NCI-H510A treated with DMSO at 0.1 percent for 48 hours (cell line): ENCODE measurements at regions not wholly inside any gene's neighbourhood (a gene's known extent, or its start where the extent isn't known, plus 50 kb on each side); places are given as distances from the start of the nearest gene placed in this dataset.

ENCODE experiments used
- DNase-seq: peaks from one replicate; lab custom pipeline; 2025; lab: John Stamatoyannopoulos, UW

DNA sequence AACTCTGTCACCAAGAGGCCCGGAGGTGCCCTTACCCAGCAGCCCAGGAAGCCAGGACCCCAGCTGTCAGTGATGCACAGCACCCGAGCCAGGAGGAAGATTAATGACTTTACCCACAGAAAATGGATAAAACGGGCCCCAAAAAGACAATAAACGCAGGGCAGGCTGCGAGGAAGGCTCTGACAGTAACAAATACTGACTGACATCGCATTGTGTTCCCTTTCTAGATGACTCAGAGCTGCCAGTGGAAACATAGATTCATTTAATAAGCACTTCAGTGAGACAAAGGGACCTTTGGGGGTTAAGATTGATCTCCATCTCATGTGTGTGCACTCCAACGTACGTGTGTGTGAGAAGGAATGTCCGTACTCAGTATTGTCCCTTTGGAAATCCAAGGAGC is 225.3 kb upstream of the PPP2R3A start:
- no peak for DNase-seq

DNA sequence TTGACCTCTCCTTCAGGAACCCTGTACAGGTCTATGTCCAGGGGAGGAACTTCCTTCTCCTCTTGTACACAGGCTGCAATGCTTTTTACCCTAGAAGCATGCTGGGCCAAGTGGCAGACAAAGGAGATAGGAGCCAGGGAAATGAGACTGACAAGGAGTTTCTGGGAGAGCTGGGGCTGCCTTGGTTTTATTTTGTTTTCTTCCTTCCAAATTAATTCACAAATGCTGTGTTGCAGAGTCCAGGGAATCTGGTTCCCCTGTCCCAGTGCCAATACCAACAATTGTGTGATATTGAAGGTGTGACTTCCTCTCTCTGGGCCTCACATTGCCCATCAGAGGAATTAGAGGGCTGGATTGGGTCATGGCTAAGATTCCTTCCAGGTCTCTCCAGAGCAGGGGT is 224.8 kb upstream of the PPP2R3A start:
- DNase-seq, result no peak

DNA sequence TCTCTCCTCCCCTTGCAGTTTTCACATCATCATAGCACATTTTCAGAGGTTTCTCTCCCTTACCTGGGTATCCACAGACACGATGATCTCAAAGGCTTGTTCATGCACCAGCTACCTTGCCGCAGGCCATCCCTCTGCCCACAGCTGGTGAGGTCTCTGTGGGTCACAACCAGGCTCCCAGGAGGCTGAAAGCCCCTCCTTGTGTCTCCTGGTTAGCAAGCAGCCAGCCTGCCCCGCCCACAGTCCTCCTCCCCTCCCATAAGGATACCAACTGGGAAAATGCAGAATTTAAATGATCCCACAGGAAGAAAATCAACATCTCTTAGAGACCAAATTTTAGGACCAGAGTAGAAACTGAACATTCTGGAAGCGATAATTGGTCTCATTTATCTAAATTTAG is 213.5 kb upstream of the PPP2R3A start:
- DNase-seq, result no peak

DNA sequence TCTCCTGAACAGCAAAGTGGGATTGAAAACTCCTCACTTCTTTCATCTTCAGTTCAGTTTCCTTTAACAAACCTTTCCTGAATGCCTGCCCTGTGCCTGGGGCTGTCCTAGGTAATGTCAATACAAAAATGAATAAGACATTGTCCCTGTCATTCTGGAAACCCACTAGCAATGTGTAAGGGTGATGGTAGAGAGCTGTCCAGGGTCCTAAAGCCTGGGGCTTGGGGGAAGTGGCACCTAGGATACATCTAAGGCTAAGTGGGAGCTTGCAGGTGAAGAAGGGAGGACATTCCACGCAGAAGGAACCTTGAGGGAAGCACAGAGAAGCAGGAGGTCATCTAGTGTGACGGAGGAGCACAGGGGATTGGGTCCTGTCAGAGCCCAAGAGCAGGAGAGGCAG is 212.7 kb upstream of the PPP2R3A start:
- DNase-seq, result no peak

DNA sequence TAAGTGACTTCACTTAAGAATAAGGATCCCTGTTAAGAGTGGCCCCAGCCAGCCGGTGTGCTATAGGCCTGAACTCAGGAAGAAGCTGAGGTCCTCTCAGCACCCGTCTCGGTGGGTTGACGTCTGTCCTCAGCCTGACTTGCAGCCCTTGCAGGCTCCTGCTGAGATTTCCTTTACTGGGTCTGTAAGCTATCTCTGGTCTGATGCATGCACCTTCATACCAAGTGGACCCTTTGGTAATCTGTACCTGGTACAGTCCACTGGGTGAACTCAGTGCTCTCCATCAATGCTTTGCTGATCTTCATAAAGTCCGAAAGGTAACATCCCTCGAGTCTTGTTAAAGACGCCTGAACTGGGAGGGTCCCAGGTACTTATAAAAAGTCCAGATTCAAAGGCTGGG is 212.0 kb upstream of the PPP2R3A start:
- DNase-seq, result no peak

DNA sequence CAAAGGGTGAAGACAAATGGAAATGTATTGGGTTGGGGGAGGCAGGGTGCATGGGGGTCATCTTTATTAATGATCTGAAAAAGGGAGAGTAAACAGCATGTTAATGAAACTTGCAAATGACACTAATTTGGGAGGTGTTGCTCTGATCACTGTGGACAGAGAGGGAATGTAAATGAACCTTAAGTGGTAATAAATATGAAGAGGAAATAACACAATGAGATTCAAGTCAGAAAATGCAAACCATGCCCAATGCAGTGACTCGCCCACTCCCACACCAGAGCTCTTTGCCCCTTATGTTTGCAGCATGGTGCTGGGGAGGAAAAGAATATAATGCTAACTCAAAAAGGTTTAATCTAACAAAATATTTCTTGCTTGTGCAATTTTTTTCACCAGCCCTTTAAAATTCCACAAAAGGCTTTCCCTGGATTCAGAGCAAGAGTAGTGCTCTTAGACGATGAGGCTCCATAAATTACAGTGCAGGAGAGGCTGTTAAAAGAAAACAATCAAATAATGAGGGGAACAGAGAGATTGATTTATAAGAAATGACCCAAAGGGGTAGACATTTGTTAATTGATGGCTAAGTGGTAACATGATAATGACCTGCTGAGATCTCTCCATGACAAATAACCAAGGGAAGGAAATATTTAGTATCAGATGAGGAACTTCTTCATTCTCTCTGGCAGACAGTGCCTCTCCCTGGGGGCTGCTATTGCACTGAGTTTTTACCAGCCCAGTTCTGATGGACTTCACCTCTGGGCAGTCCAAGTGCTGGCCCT is 210.0 kb upstream of the PPP2R3A start:
- no peak for DNase-seq

DNA sequence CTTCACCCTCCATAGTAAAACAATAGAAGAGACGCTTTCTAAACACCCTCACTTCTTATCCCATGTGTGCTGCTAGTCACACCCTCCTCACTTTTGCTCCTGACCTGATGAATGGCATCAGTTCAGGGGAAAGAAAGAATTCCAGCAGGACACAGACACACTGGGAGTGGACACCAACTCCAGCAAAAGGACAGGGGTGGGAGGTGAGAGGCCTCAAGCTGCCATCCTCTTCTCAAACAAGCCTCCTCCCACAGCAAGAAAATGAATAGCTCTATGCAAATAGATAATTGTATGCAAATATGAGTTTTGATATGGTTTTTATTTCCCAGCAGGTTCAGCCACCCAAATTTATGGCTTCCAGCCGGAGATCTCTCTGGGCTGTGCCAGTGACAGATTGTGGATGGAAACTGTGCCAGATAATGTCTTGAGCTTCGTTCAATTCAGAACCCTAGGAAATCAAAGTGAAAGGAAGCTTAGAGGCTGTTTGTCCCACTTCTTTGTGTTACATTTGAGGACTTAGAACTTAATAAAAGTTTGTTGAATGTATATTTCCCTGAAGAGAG is 209.3 kb upstream of the PPP2R3A start:
- no peak for DNase-seq

DNA sequence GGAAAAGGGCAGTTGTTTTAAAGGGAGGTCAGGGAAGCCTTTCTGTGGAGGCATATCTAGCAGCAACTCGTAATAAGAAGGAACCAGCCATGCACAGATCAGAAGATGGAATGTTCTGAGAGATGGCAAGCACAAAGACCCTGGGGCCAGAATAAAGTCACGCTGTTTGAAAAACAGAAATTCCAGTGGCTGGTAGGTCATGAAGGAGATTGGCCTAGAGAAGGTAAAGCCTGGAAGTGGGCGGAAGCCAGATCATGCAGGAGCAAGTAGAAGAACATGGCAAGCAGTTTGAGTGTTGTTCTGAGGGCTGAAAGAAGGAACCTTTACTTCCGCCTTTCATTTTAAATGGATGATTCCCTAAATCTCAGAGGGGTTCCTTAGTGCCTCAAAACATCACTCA is 208.1 kb upstream of the PPP2R3A start:
- DNase-seq, result no peak

DNA sequence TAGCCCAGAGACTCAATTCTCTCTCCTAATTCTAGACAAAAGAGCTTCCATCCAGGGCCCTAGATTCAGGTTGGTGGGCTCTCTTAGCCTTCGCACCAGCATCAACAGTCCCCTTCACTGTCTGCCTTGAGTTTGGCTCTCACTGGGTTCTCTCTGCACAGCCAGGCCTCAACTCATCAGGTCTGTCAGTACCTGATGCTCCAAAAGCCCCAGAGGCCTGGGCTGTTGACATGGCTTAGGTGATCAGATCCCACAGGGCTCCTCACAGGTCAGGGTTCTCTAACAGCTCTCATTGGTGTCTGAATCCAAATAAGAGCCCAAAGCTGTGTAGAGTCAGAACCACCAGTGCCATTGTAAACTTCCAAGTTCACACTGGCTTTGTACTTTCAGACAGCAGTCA is 206.6 kb upstream of the PPP2R3A start:
- DNase-seq, result no peak

DNA sequence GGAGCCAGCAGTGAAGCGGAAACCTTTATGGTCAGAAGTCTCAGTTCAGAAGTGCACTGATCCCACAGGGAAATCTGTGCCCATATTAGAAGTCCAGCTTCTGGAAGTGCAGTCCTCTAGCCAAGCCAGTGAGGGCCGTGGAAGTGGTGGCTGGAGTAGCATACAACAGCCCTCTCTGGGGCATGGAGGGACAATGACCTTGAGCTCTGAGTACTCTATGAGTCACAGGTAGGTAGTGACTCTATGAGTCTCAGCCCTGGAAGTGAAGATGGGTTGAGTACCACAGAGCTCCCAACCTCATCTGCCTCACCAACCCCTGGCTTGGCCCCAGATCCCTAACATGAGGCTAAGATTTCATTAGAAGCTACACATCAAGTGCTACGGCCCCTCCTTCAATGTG is 205.9 kb upstream of the PPP2R3A start:
- no peak for DNase-seq

DNA sequence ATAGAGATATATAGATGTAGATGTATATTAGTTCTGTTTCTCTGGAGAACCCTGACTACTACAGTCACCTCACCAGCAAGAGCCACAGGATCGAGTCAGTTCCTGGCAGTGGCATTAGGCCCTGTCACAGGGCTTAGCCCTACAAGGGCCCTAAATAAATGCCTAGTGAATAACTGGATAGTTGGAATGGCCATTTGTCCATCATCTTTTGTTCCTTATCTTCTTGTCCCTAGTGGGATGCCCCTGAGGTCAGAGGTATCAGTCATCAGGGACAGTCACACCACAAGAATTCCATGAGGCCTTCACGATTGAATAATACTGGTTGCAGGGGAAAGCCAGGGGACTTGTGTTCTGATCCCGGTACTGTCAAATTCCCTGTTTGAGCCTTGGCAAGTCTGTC is 204.9 kb upstream of the PPP2R3A start:
- DNase-seq, result no peak

DNA sequence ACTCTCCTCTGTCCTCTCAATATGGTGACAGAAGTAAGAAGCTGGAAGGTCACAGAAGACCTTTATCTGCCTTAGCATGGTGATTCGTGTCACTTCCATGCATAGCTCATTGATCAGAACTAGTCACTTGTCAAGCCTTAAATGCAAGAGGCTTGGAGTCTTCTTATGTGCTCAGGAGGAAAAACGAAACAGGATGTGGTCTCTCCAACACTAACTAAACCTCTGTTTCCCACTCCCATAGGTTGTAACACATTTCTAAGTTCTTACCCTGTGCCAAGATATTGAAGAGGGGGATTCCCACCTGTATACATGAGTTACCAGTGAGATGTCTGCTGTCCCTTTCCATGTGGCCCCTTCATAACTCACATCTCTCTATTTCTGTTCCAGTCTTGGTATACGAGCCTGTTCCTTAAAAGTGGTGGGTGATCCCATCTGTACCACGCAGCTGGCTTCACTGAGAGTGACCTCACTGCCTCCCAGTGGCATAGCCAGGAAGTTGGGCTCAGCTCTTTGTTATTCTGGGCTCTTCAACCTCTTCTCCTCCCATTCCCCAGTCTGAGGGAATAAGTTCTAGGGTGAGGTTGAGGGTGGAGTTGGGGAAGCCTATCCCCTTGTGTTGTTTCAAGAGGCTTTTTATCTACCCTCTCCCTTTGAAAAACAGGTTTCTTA is 203.2 kb upstream of the PPP2R3A start:
- DNase-seq, result peak; percentile 0

DNA sequence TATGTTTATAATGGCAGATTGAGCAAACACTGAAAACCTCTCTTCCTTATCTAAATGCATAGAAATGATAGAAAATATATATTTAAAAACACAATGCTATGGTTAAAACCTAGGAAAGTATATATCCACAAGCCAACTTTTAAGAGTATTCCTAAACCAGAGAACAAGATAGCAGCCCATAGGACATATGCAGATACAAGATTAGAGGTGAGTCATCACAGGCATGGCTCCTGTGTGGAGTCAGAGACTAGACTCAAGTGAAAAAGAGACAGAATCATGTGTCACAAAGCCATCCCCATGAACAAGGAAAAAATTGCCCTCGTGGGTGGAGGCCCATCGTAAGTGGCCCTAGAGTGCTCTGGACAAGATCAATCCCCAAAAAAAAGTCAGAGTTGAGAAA is 199.4 kb upstream of the PPP2R3A start:
- no peak for DNase-seq

DNA sequence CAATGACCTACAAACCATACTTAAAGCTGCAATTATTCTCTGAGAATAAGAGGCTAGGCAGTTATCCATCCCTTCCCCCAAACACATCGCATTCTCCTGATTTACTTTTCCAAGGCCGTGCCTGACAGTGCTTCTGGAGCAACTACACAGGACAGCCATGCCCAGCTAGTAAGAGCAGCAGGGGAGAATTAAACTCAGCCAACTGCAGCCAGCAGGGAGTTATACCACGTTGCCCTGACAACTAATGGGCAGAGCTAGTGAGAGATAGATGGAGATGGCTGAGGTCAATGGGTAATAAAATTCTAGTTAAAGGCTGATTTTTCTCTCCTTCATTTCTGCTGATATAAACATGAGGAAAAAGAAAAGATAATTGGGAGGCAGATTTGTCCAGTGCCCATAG is 193.8 kb upstream of the PPP2R3A start:
- DNase-seq, result no peak

DNA sequence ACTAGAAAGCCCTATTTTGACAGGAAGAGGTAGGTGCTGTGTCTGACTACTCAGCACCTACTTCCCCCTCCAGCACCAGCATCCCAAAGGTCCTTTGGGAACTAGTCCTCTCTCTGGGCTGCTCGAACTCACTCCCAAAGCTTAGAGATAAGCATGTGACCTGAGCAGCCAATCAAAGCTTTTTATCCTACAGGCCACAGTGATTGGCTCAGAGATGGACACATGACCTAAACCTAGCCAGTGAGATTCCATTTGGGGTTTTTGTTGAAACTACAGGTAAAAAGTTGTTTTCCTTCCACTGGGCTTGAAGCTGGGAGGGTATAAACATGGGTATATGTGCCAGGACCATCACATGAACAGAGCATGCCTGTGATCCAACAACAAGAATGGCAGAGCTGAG is 186.5 kb upstream of the PPP2R3A start:
- DNase-seq, result no peak

DNA sequence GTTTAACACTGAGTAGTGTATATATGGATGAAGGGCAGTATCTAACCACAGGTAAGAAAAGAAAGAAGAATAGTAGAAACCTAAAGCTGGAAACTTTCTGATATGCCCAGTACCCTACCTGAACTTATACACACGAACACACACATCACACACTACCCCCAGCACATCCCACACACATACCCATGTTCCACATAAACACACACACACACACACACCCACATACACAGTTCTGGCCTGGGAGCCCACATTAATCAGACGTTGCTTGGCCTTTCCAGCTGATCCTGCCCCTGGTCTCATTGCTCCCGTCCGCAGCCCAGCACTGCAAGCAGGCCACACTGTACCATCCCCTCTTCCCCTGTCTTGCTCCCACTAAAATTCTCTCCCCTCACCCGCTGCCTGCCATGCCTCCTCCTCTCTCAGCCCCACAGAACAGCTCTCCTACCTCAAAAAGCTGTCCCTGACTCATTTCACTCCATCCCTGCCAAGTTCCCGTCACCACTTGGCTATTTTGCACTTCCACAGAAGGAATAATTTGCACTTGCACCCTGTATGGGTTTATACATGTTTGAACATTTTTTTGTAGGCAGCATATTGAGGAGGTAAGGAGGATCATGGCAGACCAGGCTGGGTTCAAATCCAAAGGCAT is 185.8 kb upstream of the PPP2R3A start:
- DNase-seq, result no peak

DNA sequence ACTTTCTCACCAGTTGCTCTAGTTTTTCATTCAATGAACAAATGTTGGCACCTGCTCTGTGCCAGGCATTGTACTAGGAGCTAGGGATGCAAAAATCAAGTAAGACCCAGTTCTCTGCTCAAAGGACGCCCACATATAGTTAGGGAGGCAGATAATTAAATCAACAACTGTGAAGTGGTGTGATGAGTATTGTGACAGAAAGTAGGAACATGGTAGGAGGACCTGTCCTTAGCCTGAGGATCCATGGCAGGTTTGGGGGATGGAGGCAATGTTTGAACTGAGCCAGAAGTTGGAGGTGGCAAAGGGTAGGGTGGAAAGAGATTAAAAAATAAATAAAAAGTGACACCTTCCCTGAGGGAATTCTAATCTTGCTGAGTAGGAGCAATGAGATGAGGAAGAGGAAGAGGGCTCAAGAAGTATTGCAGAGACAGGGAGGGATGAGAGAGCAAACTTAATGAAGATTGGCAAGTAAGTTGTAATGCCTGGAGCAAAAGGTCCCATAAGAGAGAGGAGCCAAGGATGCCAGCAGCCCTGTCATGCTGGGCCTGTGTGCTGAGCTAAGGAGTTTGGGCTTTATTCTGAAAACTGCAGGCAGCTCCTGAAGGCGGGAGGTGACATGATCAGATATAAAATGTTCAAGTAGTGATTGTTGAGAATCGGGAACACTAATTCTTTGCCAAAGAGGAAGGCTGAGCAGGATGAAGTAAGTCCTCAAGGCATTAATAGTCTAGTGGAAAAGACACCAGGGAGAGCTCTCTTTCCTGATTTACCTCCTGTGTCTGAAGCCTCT is 184.3 kb upstream of the PPP2R3A start:
- DNase-seq, result no peak

DNA sequence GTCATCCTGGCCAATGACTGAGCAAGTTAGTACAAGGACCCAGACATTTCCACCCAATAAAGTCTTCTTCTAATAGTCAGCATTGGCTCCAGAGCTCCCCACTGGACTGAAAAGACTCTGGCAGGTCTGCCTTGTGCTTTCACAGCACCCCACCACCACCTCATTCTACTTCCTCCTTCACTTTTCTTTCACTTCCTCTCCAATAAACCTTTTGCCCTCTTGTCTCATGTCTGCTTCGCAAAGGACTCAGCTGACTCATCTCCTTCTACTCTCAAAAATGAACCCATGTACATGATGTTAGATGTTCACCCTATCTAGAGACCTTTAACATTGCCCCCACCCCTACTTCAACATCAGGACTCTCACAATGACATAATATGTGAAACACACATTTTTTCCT is 181.0 kb upstream of the PPP2R3A start:
- DNase-seq, result no peak

DNA sequence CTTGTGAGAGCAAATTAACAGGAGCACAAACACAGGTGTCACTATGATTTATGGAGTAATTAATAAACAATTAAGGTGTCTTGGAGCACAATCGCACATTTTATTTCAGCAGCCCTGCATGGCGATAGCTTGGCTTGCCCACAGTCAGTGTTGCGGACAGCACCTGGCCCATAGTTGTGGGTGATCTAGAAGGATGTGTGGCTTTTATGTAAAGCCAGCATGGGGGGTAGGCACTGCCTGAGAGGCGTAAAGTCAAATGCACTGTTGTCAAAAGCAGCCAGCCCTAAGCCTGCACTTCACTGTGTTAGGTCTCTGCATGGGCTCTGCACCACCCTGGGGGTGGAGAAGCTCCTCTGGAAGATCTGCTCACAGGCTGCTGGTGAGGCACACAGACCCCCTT is 177.4 kb upstream of the PPP2R3A start:
- no peak for DNase-seq

DNA sequence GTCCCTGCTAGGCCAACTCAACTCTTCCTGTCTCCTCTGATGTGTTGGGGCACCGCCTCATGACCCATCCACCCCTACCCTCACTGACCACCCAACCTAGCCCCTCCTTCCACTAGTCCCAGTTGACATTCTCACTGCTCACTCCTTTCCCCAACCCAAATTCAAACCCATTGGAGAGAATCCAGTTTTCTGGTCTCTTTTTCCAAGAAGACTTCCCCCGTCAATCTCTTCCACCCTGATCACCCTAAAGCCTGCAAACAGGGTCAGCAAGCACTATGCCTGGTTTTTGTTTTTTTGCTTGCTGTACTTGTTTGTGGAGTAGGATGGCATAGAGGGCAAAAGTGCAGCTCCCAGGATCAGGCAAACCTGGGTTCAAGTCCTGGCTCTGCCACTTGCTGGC is 176.6 kb upstream of the PPP2R3A start:
- no peak for DNase-seq

DNA sequence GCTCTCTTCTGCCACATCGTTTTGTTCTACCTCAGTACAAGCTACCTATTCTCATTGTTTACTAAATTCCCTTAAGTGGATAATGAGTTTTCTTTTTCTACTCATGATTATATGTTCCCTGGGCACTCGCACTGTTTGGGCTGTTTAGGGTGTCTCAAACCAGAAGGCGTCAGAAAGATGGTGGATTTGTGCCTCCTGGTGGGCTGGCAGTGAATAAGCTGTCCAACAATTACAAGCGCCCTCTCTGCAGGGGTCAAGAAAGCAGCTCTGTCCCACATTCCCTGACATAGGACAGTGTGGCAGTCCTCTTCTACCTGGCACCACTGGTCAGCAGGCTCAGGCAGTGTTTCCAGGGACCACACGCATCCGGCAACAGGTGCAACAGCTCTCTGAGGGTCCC is 173.4 kb upstream of the PPP2R3A start:
- DNase-seq, result no peak

DNA sequence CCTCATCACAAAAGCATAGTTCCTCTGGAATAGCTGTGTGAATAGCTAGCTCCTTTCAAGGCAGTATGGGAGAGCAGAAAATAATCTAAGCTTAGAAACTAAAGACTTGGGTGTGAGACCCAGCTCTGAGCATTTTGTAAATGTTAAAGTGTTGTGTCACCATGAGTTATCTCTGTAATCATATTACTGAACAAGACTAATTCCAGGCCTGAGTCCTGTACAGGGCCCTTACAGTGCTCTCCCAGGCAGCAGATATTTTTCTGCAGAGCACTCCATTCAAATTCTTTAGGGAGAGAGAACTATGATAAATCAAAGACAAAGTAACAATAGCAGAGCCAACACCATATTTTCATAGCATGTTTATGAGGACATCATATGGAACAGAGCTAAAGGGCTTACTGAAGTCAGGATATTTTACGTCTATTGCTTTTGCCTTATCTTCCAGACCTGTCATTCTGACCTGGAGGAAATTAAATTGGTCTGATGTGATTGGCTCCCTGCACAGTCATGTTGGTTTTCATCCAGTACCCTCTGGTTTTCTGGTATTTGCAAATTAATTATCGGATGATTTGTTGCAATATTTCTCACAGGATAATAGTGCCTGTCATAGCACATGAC is 172.6 kb upstream of the PPP2R3A start:
- DNase-seq, result no peak
